ENCODE measurements at regions not wholly inside any gene's neighbourhood (a gene's known extent, or its start where the extent isn't known, plus 50 kb on each side); places are given as distances from the start of the nearest gene placed in this dataset.

- no peaks in the 10 kb centered on the region for H3K79me2 ChIP-seq (ENCODE audit: control insufficient read depth, insufficient read depth, low read length)
- in situ Hi-C loops (cut with MboI) (loop anchor here (25.0 kb wide), 1 partner anchor 1532 kb away; no protein-coding TSS in a partner anchor), intact Hi-C loops (cut with micrococcal nuclease; ENCODE audit: unreplicated experiment) (no loop called here)
- ChIA-PET POLR2A (no interaction called here), SMC1A (ENCODE audit: uncharacterized antibody, unreplicated experiment) (interaction anchor here (0.6 kb wide), 1 partner anchor 505 kb away, joined by 3 read pairs; no protein-coding TSS in a partner anchor), CTCF (interaction anchor here (0.6 to 2.8 kb wide), 4 partner anchors 13 to 1685 kb away, joined by 4 to 9 read pairs (median 4); no protein-coding TSS in a partner anchor), RAD21 (ENCODE audit: unreplicated experiment) (no interaction called here)
- H4K20me1 ChIP-seq (ENCODE audit: control insufficient read depth, insufficient read depth), result no peaks in the 10 kb centered on the region
- no peak overlapping the region for H3K9ac ChIP-seq (ENCODE audit: control insufficient read depth, insufficient read depth, low read length)
- ATAC-seq (no peak), FAIRE-seq (no peak), DNase-seq (ENCODE audit: low read depth, low spot score) (no peak)
- H3K4me1 ChIP-seq (ENCODE audit: control insufficient read depth, insufficient read depth, low read length), result no peaks in the 10 kb centered on the region
- H2AFZ ChIP-seq (ENCODE audit: control insufficient read depth, low read depth, low read length), result no peak overlapping the region
- H3K27ac ChIP-seq (ENCODE audit: control insufficient read depth, insufficient read depth), result no peak overlapping the region
- 21% methylated on average over 3 of the region's 3 CpGs for WGBS (ENCODE audit: insufficient coverage, insufficient replicate concordance, low lambda C conversion rate, missing lambda C conversion rate)
- BruUV-seq (replicated peaks), result no TSS peak
- TF ChIP-seq ELK1 (IDR thresholded peaks at IDR 0.05; ENCODE audit: low read depth, low read length), result no peak
- TF ChIP-seq NR2F1 (conservative IDR thresholded peaks at IDR 0.05), result no peak
- TF ChIP-seq SMAD5 (IDR thresholded peaks at IDR 0.05; ENCODE audit: low read depth), result no peak
- no peak for TF ChIP-seq ZNF622 (IDR thresholded peaks at IDR 0.05)
- no peak for TF ChIP-seq RFX5 (IDR thresholded peaks at IDR 0.05; ENCODE audit: low read depth, low read length)
- TF ChIP-seq TCF7 (IDR thresholded peaks at IDR 0.05; ENCODE audit: borderline replicate concordance), result no peak
- H3K4me3 ChIP-seq, result no peak overlapping the region
- no peaks in the 10 kb centered on the region for H3K9me3 ChIP-seq (replicated peaks; ENCODE audit: control insufficient read depth, insufficient read depth, low read length)
- no peak overlapping the region for H3K4me2 ChIP-seq (ENCODE audit: control insufficient read depth, insufficient read depth)
- no peaks in the 10 kb centered on the region for H3K27me3 ChIP-seq (replicated peaks in 1 of 2; ENCODE audit: control insufficient read depth in 2 of 2, insufficient read depth in 2 of 2, low read length in 1 of 2)
- H3K36me3 ChIP-seq (ENCODE audit: control insufficient read depth in 2 of 2, insufficient read depth in 2 of 2, low read length in 1 of 2), result no peaks in the 10 kb centered on the region
Measured at GRCh38 chr21:31594279-31594678, 65.2 kb upstream of the SOD1 start.

GRCh38 chr21:31592963-31593560 is 66.4 kb upstream of the SOD1 start:
- TF ChIP-seq SIX5 (IDR thresholded peaks at IDR 0.05; ENCODE audit: low read depth, low read length, severe bottlenecking) (no peak), TCF12 (IDR thresholded peaks at IDR 0.05; ENCODE audit: low read depth, low read length) (no peak)
- RAD21 ChIA-PET (ENCODE audit: unreplicated experiment), result no interaction called here

More at GRCh38 chr21:31592963-31593560, 66.4 kb upstream of the SOD1 start:
- H3K9me3 ChIP-seq (replicated peaks; ENCODE audit: control insufficient read depth, insufficient read depth, low read length), result no peaks in the 10 kb centered on the region
- ChIA-PET SMC1A (ENCODE audit: uncharacterized antibody, unreplicated experiment) (no interaction called here), POLR2A (no interaction called here), CTCF (interaction anchor here (0.6 to 2.8 kb wide), 3 partner anchors 12 to 396 kb away, joined by 3 to 9 read pairs (median 4); no protein-coding TSS in a partner anchor)
- WGBS (ENCODE audit: insufficient coverage, insufficient replicate concordance, low lambda C conversion rate, missing lambda C conversion rate), result 29% methylated on average over 13 of the region's 13 CpGs
- no peak overlapping the region for H2AFZ ChIP-seq (ENCODE audit: control insufficient read depth, low read depth, low read length)
- no TSS peak for BruUV-seq (replicated peaks)
- no peak overlapping the region for H3K4me3 ChIP-seq
- no peaks in the 10 kb centered on the region for H3K79me2 ChIP-seq (ENCODE audit: control insufficient read depth, insufficient read depth, low read length)
- in situ Hi-C loops (cut with MboI), result loop anchor here (25.0 kb wide), 1 partner anchor 1531 kb away; no protein-coding TSS in a partner anchor
- FAIRE-seq, result no peak
- no peaks in the 10 kb centered on the region for H3K4me1 ChIP-seq (ENCODE audit: control insufficient read depth, insufficient read depth, low read length)
- DNase-seq (ENCODE audit: low read depth, low spot score), result no peak
- H3K36me3 ChIP-seq (ENCODE audit: control insufficient read depth in 2 of 2, insufficient read depth in 2 of 2, low read length in 1 of 2), result no peaks in the 10 kb centered on the region
- H3K4me2 ChIP-seq (ENCODE audit: control insufficient read depth, insufficient read depth), result no peak overlapping the region
- H4K20me1 ChIP-seq (ENCODE audit: control insufficient read depth, insufficient read depth), result no peaks in the 10 kb centered on the region
- intact Hi-C loops (cut with micrococcal nuclease; ENCODE audit: unreplicated experiment), result no loop called here
- H3K9ac ChIP-seq (ENCODE audit: control insufficient read depth, insufficient read depth, low read length), result no peak overlapping the region
- no peak overlapping the region for H3K27ac ChIP-seq (ENCODE audit: control insufficient read depth, insufficient read depth)
- no peaks in the 10 kb centered on the region for H3K27me3 ChIP-seq (replicated peaks in 1 of 2; ENCODE audit: control insufficient read depth in 2 of 2, insufficient read depth in 2 of 2, low read length in 1 of 2)
- no peak for ATAC-seq
